ENCODE measurements at regions not wholly inside any gene's neighbourhood (a gene's known extent, or its start where the extent isn't known, plus 50 kb on each side); places are given as distances from the start of the nearest gene placed in this dataset.

- no peak for DNase-seq
Observed at GRCh38 chr13:79803296-79803695, 322.3 kb downstream of the NDFIP2 start.

- DNase-seq: no peak
Observed at GRCh38 chr13:79802389-79803085, 321.6 kb downstream of the NDFIP2 start.

- no peak for DNase-seq
Observed at GRCh38 chr13:79799059-79799867, 318.3 kb downstream of the NDFIP2 start.

GRCh38 chr13:79796136-79796535, 315.2 kb downstream of the NDFIP2 start:
- no peak for DNase-seq

GRCh38 chr13:79794931-79795330, 314.0 kb downstream of the NDFIP2 start:
- no peak for DNase-seq

- DNase-seq: no peak
Observed at GRCh38 chr13:79792716-79793115, 311.8 kb downstream of the NDFIP2 start.

- DNase-seq: no peak
Observed at GRCh38 chr13:79791471-79792042, 310.6 kb downstream of the NDFIP2 start.

- no peak for DNase-seq
Observed at GRCh38 chr13:79786176-79786575, 305.2 kb downstream of the NDFIP2 start.

GRCh38 chr13:79782541-79783205, 301.7 kb downstream of the NDFIP2 start:
- peak; percentile 73 for DNase-seq

- DNase-seq: no peak
Observed at GRCh38 chr13:79781829-79782540, 301.0 kb downstream of the NDFIP2 start.

- no peak for DNase-seq
Observed at GRCh38 chr13:79780240-79780639, 299.3 kb downstream of the NDFIP2 start.

GRCh38 chr13:79779761-79780160, 298.8 kb downstream of the NDFIP2 start:
- DNase-seq: no peak

- DNase-seq: no peak
Observed at GRCh38 chr13:79778741-79779460, 297.9 kb downstream of the NDFIP2 start.

GRCh38 chr13:79777504-79777903, 296.5 kb downstream of the NDFIP2 start:
- DNase-seq: no peak

GRCh38 chr13:79776531-79777295, 295.8 kb downstream of the NDFIP2 start:
- DNase-seq: no peak

GRCh38 chr13:79775830-79776229, 294.9 kb downstream of the NDFIP2 start:
- peak; percentile 5 for DNase-seq

- DNase-seq: no peak
Observed at GRCh38 chr13:79772811-79773210, 291.9 kb downstream of the NDFIP2 start.

- no peak for DNase-seq
Observed at GRCh38 chr13:79771493-79771892, 290.5 kb downstream of the NDFIP2 start.

- DNase-seq: no peak
Observed at GRCh38 chr13:79770056-79770455, 289.1 kb downstream of the NDFIP2 start.

GRCh38 chr13:79767126-79767525, 286.2 kb downstream of the NDFIP2 start:
- no peak for DNase-seq

GRCh38 chr13:79765331-79765730, 284.4 kb downstream of the NDFIP2 start:
- DNase-seq: no peak
